ENCODE measurements at regions not wholly inside any gene's neighbourhood (a gene's known extent, or its start where the extent isn't known, plus 50 kb on each side); places are given as distances from the start of the nearest gene placed in this dataset.

- no peak for DNase-seq
Measured at GRCh38 chr1:90650401-90650800, 66.7 kb downstream of the BARHL2 start.

- DNase-seq: no peak
Measured at GRCh38 chr1:90640325-90640724, 76.8 kb downstream of the BARHL2 start.

- DNase-seq: no peak
Measured at GRCh38 chr1:90622666-90623065, 94.4 kb downstream of the BARHL2 start.

- no peak for DNase-seq
Measured at GRCh38 chr1:90621986-90622385, 95.1 kb downstream of the BARHL2 start.

- DNase-seq: no peak
Measured at GRCh38 chr1:90616395-90616794, 100.7 kb downstream of the BARHL2 start.

GRCh38 chr1:90614872-90615271 lies 102.2 kb downstream of the BARHL2 start:
- no peak for DNase-seq

- no peak for DNase-seq
Measured at GRCh38 chr1:90613371-90613770, 103.7 kb downstream of the BARHL2 start.

GRCh38 chr1:90612033-90612432 lies 105.1 kb downstream of the BARHL2 start:
- DNase-seq: no peak

GRCh38 chr1:90607736-90608135 lies 109.4 kb downstream of the BARHL2 start:
- DNase-seq: no peak

GRCh38 chr1:90605070-90605469 lies 112.0 kb downstream of the BARHL2 start:
- no peak for DNase-seq

GRCh38 chr1:90593312-90593711 lies 123.8 kb downstream of the BARHL2 start:
- no peak for DNase-seq

- no peak for DNase-seq
Measured at GRCh38 chr1:90591970-90592356, 125.1 kb downstream of the BARHL2 start.

GRCh38 chr1:90591355-90591969 lies 125.6 kb downstream of the BARHL2 start:
- DNase-seq: no peak

GRCh38 chr1:90580176-90580575 lies 136.9 kb downstream of the BARHL2 start:
- no peak for DNase-seq

GRCh38 chr1:90579212-90579802 lies 137.8 kb downstream of the BARHL2 start:
- no peak for DNase-seq

- DNase-seq: no peak
Measured at GRCh38 chr1:90574692-90575370, 142.3 kb downstream of the BARHL2 start.

GRCh38 chr1:90573736-90574135 lies 143.4 kb downstream of the BARHL2 start:
- no peak for DNase-seq

- no peak for DNase-seq
Measured at GRCh38 chr1:90572446-90572845, 144.7 kb downstream of the BARHL2 start.

GRCh38 chr1:90568436-90568835 lies 148.7 kb downstream of the BARHL2 start:
- no peak for DNase-seq

- no peak for DNase-seq
Measured at GRCh38 chr1:90564164-90564563, 152.9 kb downstream of the BARHL2 start.

GRCh38 chr1:90562892-90563291 lies 154.2 kb downstream of the BARHL2 start:
- no peak for DNase-seq

- DNase-seq: no peak
Measured at GRCh38 chr1:90561911-90562310, 155.2 kb downstream of the BARHL2 start.

GRCh38 chr1:90561103-90561783 lies 155.9 kb downstream of the BARHL2 start:
- no peak for DNase-seq

Data from right hindlimb (tissue), 1 donor.